GM12878 (cell line): ENCODE measurements at regions not wholly inside any gene's neighbourhood (a gene's known extent, or its start where the extent isn't known, plus 50 kb on each side); places are given as distances from the start of the nearest gene placed in this dataset.

Experiments
- ATAC-seq: fragments of 200-7000 bp; cut with Tn5 transposase; 3 replicates; pipeline ENCODE4 v1.9.1; 2020; ENCODE audit warnings: mild to moderate bottlenecking, moderate library complexity
- BruUV-seq: library from RNA; stranded (reverse); fragments of 400-500 nt; replicated peaks from 2 replicates; lab custom pipeline; 2021; lab: Mats Ljungman, UMichigan
- CTCF ChIA-PET: fragments of 300-600 bp; sonication (Branson Sonifier 250); formaldehyde crosslinking; extraction: SDS; loops from one replicate; lab custom pipeline; 2021; ENCODE audit warnings: inconsistent platforms; lab: Yijun Ruan, JAX
- POLR2A ChIA-PET: fragments of 350-600 bp; formaldehyde crosslinking; extraction: SDS; loops from one replicate; lab custom pipeline; 2021; ENCODE audit warnings: inconsistent platforms; lab: Charles Lee
- RAD21 ChIA-PET: fragments of 300-600 bp; sonication (Branson Sonifier 250); formaldehyde crosslinking; loops from one replicate; lab custom pipeline; 2023; ENCODE audit warnings: antibody characterized with exemption; ENCODE audit not compliant: unreplicated experiment; lab: Charles Lee
- SMC1A ChIA-PET: fragments of 300-600 bp; sonication (Branson Sonifier 250); formaldehyde crosslinking; loops from one replicate; lab custom pipeline; 2023; ENCODE audit not compliant: unreplicated experiment, uncharacterized antibody; lab: Charles Lee
- DNase-seq: peaks from one replicate; pipeline ENCODE4 v3.0.0-alpha.2; 2011; ENCODE audit warnings: low read depth, low spot score
- FAIRE-seq: peaks from 3 replicates; lab custom pipeline; 2011; peaks lifted over from hg19 to GRCh38; lab: Jason Lieb, UNC
- H2AFZ ChIP-seq: 2 replicates; pipeline ENCODE4 v1.6.0; 2011; ENCODE audit warnings: low read depth, low read length, control low read depth; ENCODE audit not compliant: control insufficient read depth
- H3K27ac ChIP-seq: 2 replicates; pipeline ENCODE4 v1.5.1; 2011; ENCODE audit warnings: control low read depth; ENCODE audit not compliant: control insufficient read depth, insufficient read depth
- H3K27me3 ChIP-seq, 2 experiments: replicated peaks in 1 of 2; 2 replicates each; pipeline versions ENCODE4 v1.6.0 to v1.6.1; 2011; ENCODE audit warnings: low read length in 1 of 2; ENCODE audit not compliant: control insufficient read depth in 2 of 2, insufficient read depth in 2 of 2
- H3K36me3 ChIP-seq, 2 experiments: 2 replicates each; pipeline ENCODE4 v1.5.1; 2011; ENCODE audit warnings: low read length in 1 of 2; ENCODE audit not compliant: control insufficient read depth in 2 of 2, insufficient read depth in 2 of 2
- H3K4me1 ChIP-seq: 2 replicates; pipeline ENCODE4 v1.6.1; 2011; ENCODE audit warnings: mild to moderate bottlenecking, low read length, moderate library complexity, mixed read lengths; ENCODE audit not compliant: control insufficient read depth, insufficient read depth
- H3K4me2 ChIP-seq: 2 replicates; pipeline ENCODE4 v1.6.0; 2011; ENCODE audit warnings: control low read depth; ENCODE audit not compliant: control insufficient read depth, insufficient read depth
- H3K4me3 ChIP-seq: fragments of 200-600 bp; sonication (generic); 2 replicates; pipeline ENCODE4 v1.5.1; 2016
- H3K79me2 ChIP-seq: 2 replicates; pipeline ENCODE4 v1.6.0; 2011; ENCODE audit warnings: low read length; ENCODE audit not compliant: control insufficient read depth, insufficient read depth
- H3K9ac ChIP-seq: 2 replicates; pipeline ENCODE4 v1.8.0; 2011; ENCODE audit warnings: low read length, control low read depth, mixed read lengths; ENCODE audit not compliant: control insufficient read depth, insufficient read depth
- H3K9me3 ChIP-seq: replicated peaks from 3 replicates; pipeline ENCODE4 v1.5.1; 2011; ENCODE audit warnings: mild to moderate bottlenecking, low read length; ENCODE audit not compliant: control insufficient read depth, insufficient read depth
- H4K20me1 ChIP-seq: 2 replicates; pipeline ENCODE4 v1.6.0; 2011; ENCODE audit not compliant: control insufficient read depth, insufficient read depth
- BCL11A ChIP-seq: IDR thresholded peaks from 2 replicates; pipeline ENCODE4 v1.6.1; 2011; ENCODE audit warnings: low read depth, low read length
- CBX5 ChIP-seq: sonication (generic); IDR thresholded peaks from 2 replicates; pipeline ENCODE4 v1.6.1; 2016; ENCODE audit warnings: low read depth, moderate library complexity, mild to moderate bottlenecking, inconsistent platforms
- CHD1 ChIP-seq: IDR thresholded peaks from 2 replicates; pipeline ENCODE4 v1.6.1; 2012; ENCODE audit warnings: low read depth, low read length, improper control_type of control experiment
- CHD4 ChIP-seq: fragments of 200-600 bp; sonication (generic); IDR thresholded peaks from 2 replicates; pipeline ENCODE4 v1.6.1; 2016; ENCODE audit warnings: mild to moderate bottlenecking
- CREM ChIP-seq: IDR thresholded peaks from 2 replicates; pipeline ENCODE4 v1.6.1; 2014; ENCODE audit warnings: antibody characterized with exemption, low read depth
- HDGF ChIP-seq: fragments of 450-650 bp; IDR thresholded peaks from 2 replicates; pipeline ENCODE4 v1.6.1; 2016; ENCODE audit warnings: antibody characterized with exemption
- MAX ChIP-seq: IDR thresholded peaks from 2 replicates; pipeline ENCODE4 v1.6.1; 2012; ENCODE audit warnings: low read depth, low read length, improper control_type of control experiment
- MEF2B ChIP-seq: fragments of 450-650 bp; IDR thresholded peaks from 2 replicates; pipeline ENCODE4 v1.6.1; 2018; ENCODE audit warnings: mild to moderate bottlenecking, moderate library complexity; ENCODE audit not compliant: partially characterized antibody, poor library complexity, severe bottlenecking
- POLR2AphosphoS5 ChIP-seq: IDR thresholded peaks from 2 replicates; pipeline ENCODE4 v1.6.1; 2011; ENCODE audit warnings: mild to moderate bottlenecking, low read length, inconsistent platforms
- RB1 ChIP-seq: fragments of 450-650 bp; formaldehyde crosslinking; IDR thresholded peaks from 2 replicates; pipeline ENCODE4 v1.6.1; 2017; ENCODE audit warnings: mild to moderate bottlenecking, borderline replicate concordance
- RELB ChIP-seq: fragments of 450-650 bp; IDR thresholded peaks from 2 replicates; pipeline ENCODE4 v1.6.1; 2017; ENCODE audit warnings: low read depth, mild to moderate bottlenecking, moderate library complexity
- RUNX3 ChIP-seq: IDR thresholded peaks from 2 replicates; pipeline ENCODE4 v1.6.1; 2012; ENCODE audit warnings: low read length, inconsistent platforms
- WGBS: methylation state at CpG from one replicate; pipeline ENCODE4 v1.1.6; 2016; ENCODE audit warnings: low lambda C conversion rate; ENCODE audit not compliant: insufficient replicate concordance, insufficient coverage; ENCODE audit errors: missing lambda C conversion rate; 5-methylcytosine and 5-hydroxymethylcytosine counted together
- in situ Hi-C: fragments of 300-500 bp; cut with MboI; formaldehyde crosslinking; loops from 9 replicates; pipeline ENCODE4 v1.14.3; 2018; ENCODE audit warnings: mixed read lengths
- intact Hi-C: fragments of 100-400 bp; cut with micrococcal nuclease; formaldehyde crosslinking; loops from one replicate; pipeline ENCODE4 v1.14.2; 2022; ENCODE audit not compliant: unreplicated experiment
- TF ChIP-seq, protein P1 (sequence below): fragments of 150-350 bp; IDR thresholded peaks from 2 replicates; pipeline ENCODE4 v1.6.1; 2016; ENCODE audit warnings: low read depth, low read length
- TF ChIP-seq, protein P2 (sequence below): fragments of 450-650 bp; formaldehyde crosslinking; IDR thresholded peaks from 2 replicates; pipeline ENCODE4 v1.4.0; 2020; ENCODE audit warnings: mild to moderate bottlenecking, moderate library complexity

- Histone ChIP-seq H2AFZ (no peak overlapping the region), H3K4me2 (no peak overlapping the region), H4K20me1 (no peaks in the 10 kb centered on the region), H3K9ac (no peak overlapping the region), H3K27ac (no peak overlapping the region), H3K4me1 (no peaks in the 10 kb centered on the region), H3K36me3 (no peaks in the 10 kb centered on the region), H3K4me3 (no peak overlapping the region), H3K9me3 (no peaks in the 10 kb centered on the region), H3K79me2 (no peaks in the 10 kb centered on the region), H3K27me3 (no peaks in the 10 kb centered on the region)
- no peak for FAIRE-seq
- DNase-seq = no peak
- ChIA-PET CTCF (interaction anchor here (0.6 to 2.8 kb wide), 5 partner anchors 360 to 607 kb away, joined by 3 to 7 read pairs (median 3); partner anchors contain the start of gene CTTN), POLR2A (interaction anchor here (0.6 kb wide), 1 partner anchor 467 kb away, joined by 3 read pairs; no protein-coding TSS in a partner anchor), RAD21 (no interaction called here), SMC1A (interaction anchor here (1.0 to 1.2 kb wide), 2 partner anchors 603 to 606 kb away, joined by 3 read pairs; no protein-coding TSS in a partner anchor)
- WGBS = 39% methylated on average over 7 of the region's 7 CpGs
- TF ChIP-seq, protein P1, sequence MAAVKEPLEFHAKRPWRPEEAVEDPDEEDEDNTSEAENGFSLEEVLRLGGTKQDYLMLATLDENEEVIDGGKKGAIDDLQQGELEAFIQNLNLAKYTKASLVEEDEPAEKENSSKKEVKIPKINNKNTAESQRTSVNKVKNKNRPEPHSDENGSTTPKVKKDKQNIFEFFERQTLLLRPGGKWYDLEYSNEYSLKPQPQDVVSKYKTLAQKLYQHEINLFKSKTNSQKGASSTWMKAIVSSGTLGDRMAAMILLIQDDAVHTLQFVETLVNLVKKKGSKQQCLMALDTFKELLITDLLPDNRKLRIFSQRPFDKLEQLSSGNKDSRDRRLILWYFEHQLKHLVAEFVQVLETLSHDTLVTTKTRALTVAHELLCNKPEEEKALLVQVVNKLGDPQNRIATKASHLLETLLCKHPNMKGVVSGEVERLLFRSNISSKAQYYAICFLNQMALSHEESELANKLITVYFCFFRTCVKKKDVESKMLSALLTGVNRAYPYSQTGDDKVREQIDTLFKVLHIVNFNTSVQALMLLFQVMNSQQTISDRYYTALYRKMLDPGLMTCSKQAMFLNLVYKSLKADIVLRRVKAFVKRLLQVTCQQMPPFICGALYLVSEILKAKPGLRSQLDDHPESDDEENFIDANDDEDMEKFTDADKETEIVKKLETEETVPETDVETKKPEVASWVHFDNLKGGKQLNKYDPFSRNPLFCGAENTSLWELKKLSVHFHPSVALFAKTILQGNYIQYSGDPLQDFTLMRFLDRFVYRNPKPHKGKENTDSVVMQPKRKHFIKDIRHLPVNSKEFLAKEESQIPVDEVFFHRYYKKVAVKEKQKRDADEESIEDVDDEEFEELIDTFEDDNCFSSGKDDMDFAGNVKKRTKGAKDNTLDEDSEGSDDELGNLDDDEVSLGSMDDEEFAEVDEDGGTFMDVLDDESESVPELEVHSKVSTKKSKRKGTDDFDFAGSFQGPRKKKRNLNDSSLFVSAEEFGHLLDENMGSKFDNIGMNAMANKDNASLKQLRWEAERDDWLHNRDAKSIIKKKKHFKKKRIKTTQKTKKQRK = no peak
- TF ChIP-seq, protein P2, sequence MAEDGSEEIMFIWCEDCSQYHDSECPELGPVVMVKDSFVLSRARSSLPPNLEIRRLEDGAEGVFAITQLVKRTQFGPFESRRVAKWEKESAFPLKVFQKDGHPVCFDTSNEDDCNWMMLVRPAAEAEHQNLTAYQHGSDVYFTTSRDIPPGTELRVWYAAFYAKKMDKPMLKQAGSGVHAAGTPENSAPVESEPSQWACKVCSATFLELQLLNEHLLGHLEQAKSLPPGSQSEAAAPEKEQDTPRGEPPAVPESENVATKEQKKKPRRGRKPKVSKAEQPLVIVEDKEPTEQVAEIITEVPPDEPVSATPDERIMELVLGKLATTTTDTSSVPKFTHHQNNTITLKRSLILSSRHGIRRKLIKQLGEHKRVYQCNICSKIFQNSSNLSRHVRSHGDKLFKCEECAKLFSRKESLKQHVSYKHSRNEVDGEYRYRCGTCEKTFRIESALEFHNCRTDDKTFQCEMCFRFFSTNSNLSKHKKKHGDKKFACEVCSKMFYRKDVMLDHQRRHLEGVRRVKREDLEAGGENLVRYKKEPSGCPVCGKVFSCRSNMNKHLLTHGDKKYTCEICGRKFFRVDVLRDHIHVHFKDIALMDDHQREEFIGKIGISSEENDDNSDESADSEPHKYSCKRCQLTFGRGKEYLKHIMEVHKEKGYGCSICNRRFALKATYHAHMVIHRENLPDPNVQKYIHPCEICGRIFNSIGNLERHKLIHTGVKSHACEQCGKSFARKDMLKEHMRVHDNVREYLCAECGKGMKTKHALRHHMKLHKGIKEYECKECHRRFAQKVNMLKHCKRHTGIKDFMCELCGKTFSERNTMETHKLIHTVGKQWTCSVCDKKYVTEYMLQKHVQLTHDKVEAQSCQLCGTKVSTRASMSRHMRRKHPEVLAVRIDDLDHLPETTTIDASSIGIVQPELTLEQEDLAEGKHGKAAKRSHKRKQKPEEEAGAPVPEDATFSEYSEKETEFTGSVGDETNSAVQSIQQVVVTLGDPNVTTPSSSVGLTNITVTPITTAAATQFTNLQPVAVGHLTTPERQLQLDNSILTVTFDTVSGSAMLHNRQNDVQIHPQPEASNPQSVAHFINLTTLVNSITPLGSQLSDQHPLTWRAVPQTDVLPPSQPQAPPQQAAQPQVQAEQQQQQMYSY (CRISPR knock-in tag) = no peak
- no peak for TF ChIP-seq BCL11A
- TF ChIP-seq RELB = no peak
- no peak for TF ChIP-seq RB1
- TF ChIP-seq HDGF = no peak
- no peak for TF ChIP-seq CREM
- TF ChIP-seq POLR2AphosphoS5 = no peak
- TF ChIP-seq CHD4 = no peak
- TF ChIP-seq CBX5 = no peak
- TF ChIP-seq MEF2B = no peak
- no peak for TF ChIP-seq RUNX3
- no peak for TF ChIP-seq CHD1
- TF ChIP-seq MAX = no peak
- ATAC-seq = no peak
- in situ Hi-C loops = no loop called here
- intact Hi-C loops = loop anchor here (1.0 kb wide), 1 partner anchor 605 kb away; no protein-coding TSS in a partner anchor
- no TSS peak for BruUV-seq
Measured at GRCh38 chr11:70815485-70815832, 417.1 kb downstream of the CTTN start.
